ENCODE measurements at regions not wholly inside any gene's neighbourhood (a gene's known extent, or its start where the extent isn't known, plus 50 kb on each side); places are given as distances from the start of the nearest gene placed in this dataset.

- no peak for TF ChIP-seq CTCF (conservative IDR thresholded peaks at IDR 0.05; ENCODE audit: low read length)
- H3K4me3 ChIP-seq (ENCODE audit: low read length): no peak overlapping the region
- no peak for DNase-seq (ENCODE audit: low read depth)
Measured at GRCh38 chr1:58898739-58899586, 115.1 kb upstream of the JUN start.

- TF ChIP-seq CTCF (conservative IDR thresholded peaks at IDR 0.05; ENCODE audit: low read length): no peak
- H3K4me3 ChIP-seq (ENCODE audit: low read length): no peak overlapping the region
- DNase-seq (ENCODE audit: low read depth): no peak
Measured at GRCh38 chr1:58899587-58900271, 115.9 kb upstream of the JUN start.

GRCh38 chr1:58900396-58900795 lies 116.5 kb upstream of the JUN start:
- H3K4me3 ChIP-seq (ENCODE audit: low read length): no peak overlapping the region
- no peak for TF ChIP-seq CTCF (conservative IDR thresholded peaks at IDR 0.05; ENCODE audit: low read length)
- no peak for DNase-seq (ENCODE audit: low read depth)

GRCh38 chr1:58901008-58901407 lies 117.2 kb upstream of the JUN start:
- no peak overlapping the region for H3K4me3 ChIP-seq (ENCODE audit: low read length)
- no peak for TF ChIP-seq CTCF (conservative IDR thresholded peaks at IDR 0.05; ENCODE audit: low read length)
- no peak for DNase-seq (ENCODE audit: low read depth)

- no peak for TF ChIP-seq CTCF (conservative IDR thresholded peaks at IDR 0.05; ENCODE audit: low read length)
- H3K4me3 ChIP-seq (ENCODE audit: low read length): peak overlapping the region; percentile 58
- DNase-seq (ENCODE audit: low read depth): no peak
Measured at GRCh38 chr1:58902830-58903513, 119.1 kb upstream of the JUN start.

- no peak for TF ChIP-seq CTCF (conservative IDR thresholded peaks at IDR 0.05; ENCODE audit: low read length)
- peak overlapping the region; percentile 58 for H3K4me3 ChIP-seq (ENCODE audit: low read length)
- peak; percentile 96 for DNase-seq (ENCODE audit: low read depth)
Measured at GRCh38 chr1:58903514-58904298, 119.9 kb upstream of the JUN start.

Measured in AG10803 (cell line).